ENCODE measurements at regions not wholly inside any gene's neighbourhood (a gene's known extent, or its start where the extent isn't known, plus 50 kb on each side); places are given as distances from the start of the nearest gene placed in this dataset.

DNA sequence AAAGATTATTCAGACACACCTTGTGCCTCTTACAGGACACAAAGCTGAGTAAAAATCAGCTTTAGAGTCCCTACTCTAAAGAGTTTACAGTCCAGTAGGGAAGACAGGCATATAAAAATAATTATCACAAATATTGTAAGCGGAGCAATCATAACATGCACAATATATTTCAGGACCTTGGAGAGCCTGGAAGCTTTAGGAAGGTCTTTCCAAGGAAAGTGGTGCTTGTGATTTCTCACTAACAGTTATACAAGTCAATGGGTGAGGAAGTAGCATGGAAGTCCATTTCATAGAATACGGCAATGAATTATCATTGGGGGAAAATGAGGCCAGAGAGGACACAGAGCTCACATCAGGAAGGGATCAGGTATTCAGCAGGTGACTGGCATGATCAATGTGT, 268.3 kb downstream of the C12orf50 start:
- Mint-ChIP-seq H3K9me3 (ENCODE audit: low read depth) (peaks cover 5% of the 10 kb centered on the region), H3K36me3 (ENCODE audit: low read depth) (no peaks in the 10 kb centered on the region), H3K4me1 (ENCODE audit: low read depth) (peaks cover 9% of the 10 kb centered on the region), H3K27ac (ENCODE audit: unreplicated experiment) (no peak overlapping the region), H3K27me3 (ENCODE audit: low read depth) (peaks cover 3% of the 10 kb centered on the region), H3K4me3 (ENCODE audit: unreplicated experiment) (no peak overlapping the region)
- no peak for DNase-seq (ENCODE audit: low spot score)
- TF ChIP-seq, protein P1, sequence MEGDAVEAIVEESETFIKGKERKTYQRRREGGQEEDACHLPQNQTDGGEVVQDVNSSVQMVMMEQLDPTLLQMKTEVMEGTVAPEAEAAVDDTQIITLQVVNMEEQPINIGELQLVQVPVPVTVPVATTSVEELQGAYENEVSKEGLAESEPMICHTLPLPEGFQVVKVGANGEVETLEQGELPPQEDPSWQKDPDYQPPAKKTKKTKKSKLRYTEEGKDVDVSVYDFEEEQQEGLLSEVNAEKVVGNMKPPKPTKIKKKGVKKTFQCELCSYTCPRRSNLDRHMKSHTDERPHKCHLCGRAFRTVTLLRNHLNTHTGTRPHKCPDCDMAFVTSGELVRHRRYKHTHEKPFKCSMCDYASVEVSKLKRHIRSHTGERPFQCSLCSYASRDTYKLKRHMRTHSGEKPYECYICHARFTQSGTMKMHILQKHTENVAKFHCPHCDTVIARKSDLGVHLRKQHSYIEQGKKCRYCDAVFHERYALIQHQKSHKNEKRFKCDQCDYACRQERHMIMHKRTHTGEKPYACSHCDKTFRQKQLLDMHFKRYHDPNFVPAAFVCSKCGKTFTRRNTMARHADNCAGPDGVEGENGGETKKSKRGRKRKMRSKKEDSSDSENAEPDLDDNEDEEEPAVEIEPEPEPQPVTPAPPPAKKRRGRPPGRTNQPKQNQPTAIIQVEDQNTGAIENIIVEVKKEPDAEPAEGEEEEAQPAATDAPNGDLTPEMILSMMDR (IDR thresholded peaks at IDR 0.05): no peak

- Mint-ChIP-seq H3K27ac (ENCODE audit: unreplicated experiment) (no peak overlapping the region), H3K9me3 (ENCODE audit: low read depth) (peaks cover 9% of the 10 kb centered on the region), H3K36me3 (ENCODE audit: low read depth) (no peaks in the 10 kb centered on the region), H3K4me1 (ENCODE audit: low read depth) (peaks cover 15% of the 10 kb centered on the region), H3K4me3 (ENCODE audit: unreplicated experiment) (no peak overlapping the region), H3K27me3 (ENCODE audit: low read depth) (peaks cover 3% of the 10 kb centered on the region)
- no peak for DNase-seq (ENCODE audit: low spot score)
- TF ChIP-seq, protein P1 (IDR thresholded peaks at IDR 0.05): no peak
These were observed 270.9 kb downstream of the C12orf50 start for GRCh38 chr12:87758271-87758670.

DNA sequence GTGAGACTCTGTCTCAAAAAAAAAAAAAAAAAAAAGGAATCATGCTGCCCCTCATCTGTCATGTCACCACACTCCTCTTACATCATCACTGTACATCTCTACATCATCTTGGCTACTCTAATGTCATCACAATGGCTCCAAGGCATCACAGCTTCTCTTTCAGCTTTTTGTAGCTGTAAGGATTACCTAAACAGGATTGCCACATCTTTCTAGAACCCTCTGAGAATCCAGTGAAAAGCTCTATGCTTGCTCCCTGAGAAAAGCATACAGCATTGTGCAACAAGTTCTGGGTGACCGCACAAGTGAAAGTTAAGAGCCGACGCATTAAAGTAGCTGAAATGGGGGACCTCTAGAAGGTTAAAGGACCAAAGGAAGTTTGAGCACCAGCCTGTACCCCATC, 272.5 kb downstream of the C12orf50 start:
- Mint-ChIP-seq H3K36me3 (ENCODE audit: low read depth) (no peaks in the 10 kb centered on the region), H3K4me3 (ENCODE audit: unreplicated experiment) (no peak overlapping the region), H3K9me3 (ENCODE audit: low read depth) (peaks cover 9% of the 10 kb centered on the region), H3K27ac (ENCODE audit: unreplicated experiment) (no peak overlapping the region), H3K27me3 (ENCODE audit: low read depth) (peaks cover 3% of the 10 kb centered on the region), H3K4me1 (ENCODE audit: low read depth) (peaks cover 15% of the 10 kb centered on the region)
- TF ChIP-seq, protein P1 (IDR thresholded peaks at IDR 0.05): no peak
- no peak for DNase-seq (ENCODE audit: low spot score)

DNA sequence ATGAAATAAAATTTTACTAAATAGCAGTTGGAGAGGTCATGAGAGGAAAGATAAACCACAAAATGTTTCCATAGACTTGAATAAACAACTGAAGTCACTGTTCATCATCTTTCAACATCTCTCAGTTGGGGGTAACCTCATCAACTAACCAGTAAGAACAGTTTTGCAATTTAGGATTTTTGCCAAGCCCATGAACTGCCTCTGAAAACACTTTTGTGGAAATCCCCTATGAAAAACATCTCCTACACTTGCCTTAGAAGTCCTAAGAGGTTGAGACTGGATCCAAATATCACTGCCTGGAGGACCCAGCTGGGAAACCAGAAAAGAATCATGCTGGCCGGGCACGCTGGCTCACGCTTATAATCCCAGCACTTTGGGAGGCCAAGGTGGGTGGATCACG, 273.1 kb downstream of the C12orf50 start:
- peaks cover 2% of the 10 kb centered on the region for H3K27me3 Mint-ChIP-seq (ENCODE audit: low read depth)
- no peak overlapping the region for H3K27ac Mint-ChIP-seq (ENCODE audit: unreplicated experiment)
- H3K4me3 Mint-ChIP-seq (ENCODE audit: unreplicated experiment): no peak overlapping the region
- peaks cover 15% of the 10 kb centered on the region for H3K4me1 Mint-ChIP-seq (ENCODE audit: low read depth)
- H3K9me3 Mint-ChIP-seq (ENCODE audit: low read depth): peaks cover 8% of the 10 kb centered on the region
- no peaks in the 10 kb centered on the region for H3K36me3 Mint-ChIP-seq (ENCODE audit: low read depth)
- no peak for DNase-seq (ENCODE audit: low spot score)
- TF ChIP-seq, protein P1 (IDR thresholded peaks at IDR 0.05): no peak

DNA sequence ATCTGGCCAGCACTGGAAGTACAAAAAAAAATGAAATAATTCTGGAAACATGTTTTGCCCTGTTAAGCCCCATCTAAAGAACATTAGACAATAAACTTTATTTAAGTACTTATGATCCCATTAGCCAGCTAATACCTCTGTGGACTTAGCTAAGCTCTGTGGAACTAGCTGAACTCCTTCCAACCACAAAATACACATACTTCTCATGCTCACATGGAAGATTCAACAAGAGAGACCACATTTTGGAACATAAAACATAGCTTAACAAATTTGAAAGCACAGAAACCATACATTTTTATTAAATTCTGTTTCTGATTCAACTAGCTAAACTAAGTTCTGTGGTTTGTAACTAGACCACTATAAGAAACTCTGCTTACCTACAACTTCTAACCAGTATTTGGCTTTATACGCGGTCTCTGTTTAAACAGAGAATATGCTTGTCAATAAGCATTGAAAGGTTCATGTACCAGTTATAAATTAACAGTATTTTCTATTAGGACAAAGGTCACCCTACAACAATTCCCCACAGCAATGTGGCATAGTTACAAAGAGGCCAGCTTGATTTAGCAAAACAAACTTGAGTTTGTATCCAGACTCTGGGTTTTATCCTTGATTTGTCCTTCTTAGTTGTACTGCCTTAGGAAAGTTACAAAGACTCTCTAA, 300.1 kb downstream of the C12orf50 start:
- H3K4me3 Mint-ChIP-seq (ENCODE audit: unreplicated experiment): no peak overlapping the region
- no peak overlapping the region for H3K27ac Mint-ChIP-seq (ENCODE audit: unreplicated experiment)
- H3K27me3 Mint-ChIP-seq (ENCODE audit: low read depth): peaks cover 2% of the 10 kb centered on the region
- TF ChIP-seq, protein P1 (IDR thresholded peaks at IDR 0.05): no peak
- H3K4me1 Mint-ChIP-seq (ENCODE audit: low read depth): peaks cover 14% of the 10 kb centered on the region
- H3K36me3 Mint-ChIP-seq (ENCODE audit: low read depth): peaks cover 3% of the 10 kb centered on the region
- no peak for DNase-seq (ENCODE audit: low spot score)
- H3K9me3 Mint-ChIP-seq (ENCODE audit: low read depth): no peaks in the 10 kb centered on the region
